GM12872 (cell line): ENCODE measurements at regions not wholly inside any gene's neighbourhood (a gene's known extent, or its start where the extent isn't known, plus 50 kb on each side); places are given as distances from the start of the nearest gene placed in this dataset.

Experiments
- TF ChIP-seq, protein P1 (sequence below): IDR thresholded peaks from 3 replicates; pipeline ENCODE4 v1.5.1; 2011; ENCODE audit warnings: low read depth, mild to moderate bottlenecking, low read length, moderate library complexity; ENCODE audit not compliant: insufficient read depth

DNA sequence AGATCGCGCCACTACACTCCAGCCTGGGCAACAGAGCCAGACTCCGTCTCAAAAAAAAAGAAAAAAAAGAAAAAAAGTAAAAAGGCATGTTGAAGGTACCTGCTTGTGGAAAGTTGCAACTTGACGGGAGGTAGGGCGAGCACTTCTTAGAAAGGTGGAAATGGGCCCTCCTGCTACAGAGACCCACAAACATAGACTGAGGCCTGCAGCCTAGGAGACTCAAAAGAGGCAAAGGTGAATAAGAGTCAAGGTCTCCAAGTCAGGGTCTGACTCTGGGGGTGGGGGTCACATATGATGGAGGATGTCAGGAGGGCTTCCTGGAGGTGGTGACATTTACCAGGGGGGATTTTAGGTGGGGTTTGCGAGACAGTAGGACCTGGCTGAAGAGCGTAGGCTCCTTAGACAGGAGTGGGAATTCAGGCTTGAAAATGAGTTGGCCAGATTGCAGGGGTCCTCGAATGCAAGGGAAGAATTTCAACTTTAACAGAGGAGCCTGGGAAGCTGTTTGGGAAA lies 303.0 kb downstream of the SEC14L1 start:
- TF ChIP-seq, protein P1, sequence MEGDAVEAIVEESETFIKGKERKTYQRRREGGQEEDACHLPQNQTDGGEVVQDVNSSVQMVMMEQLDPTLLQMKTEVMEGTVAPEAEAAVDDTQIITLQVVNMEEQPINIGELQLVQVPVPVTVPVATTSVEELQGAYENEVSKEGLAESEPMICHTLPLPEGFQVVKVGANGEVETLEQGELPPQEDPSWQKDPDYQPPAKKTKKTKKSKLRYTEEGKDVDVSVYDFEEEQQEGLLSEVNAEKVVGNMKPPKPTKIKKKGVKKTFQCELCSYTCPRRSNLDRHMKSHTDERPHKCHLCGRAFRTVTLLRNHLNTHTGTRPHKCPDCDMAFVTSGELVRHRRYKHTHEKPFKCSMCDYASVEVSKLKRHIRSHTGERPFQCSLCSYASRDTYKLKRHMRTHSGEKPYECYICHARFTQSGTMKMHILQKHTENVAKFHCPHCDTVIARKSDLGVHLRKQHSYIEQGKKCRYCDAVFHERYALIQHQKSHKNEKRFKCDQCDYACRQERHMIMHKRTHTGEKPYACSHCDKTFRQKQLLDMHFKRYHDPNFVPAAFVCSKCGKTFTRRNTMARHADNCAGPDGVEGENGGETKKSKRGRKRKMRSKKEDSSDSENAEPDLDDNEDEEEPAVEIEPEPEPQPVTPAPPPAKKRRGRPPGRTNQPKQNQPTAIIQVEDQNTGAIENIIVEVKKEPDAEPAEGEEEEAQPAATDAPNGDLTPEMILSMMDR: no peak

DNA sequence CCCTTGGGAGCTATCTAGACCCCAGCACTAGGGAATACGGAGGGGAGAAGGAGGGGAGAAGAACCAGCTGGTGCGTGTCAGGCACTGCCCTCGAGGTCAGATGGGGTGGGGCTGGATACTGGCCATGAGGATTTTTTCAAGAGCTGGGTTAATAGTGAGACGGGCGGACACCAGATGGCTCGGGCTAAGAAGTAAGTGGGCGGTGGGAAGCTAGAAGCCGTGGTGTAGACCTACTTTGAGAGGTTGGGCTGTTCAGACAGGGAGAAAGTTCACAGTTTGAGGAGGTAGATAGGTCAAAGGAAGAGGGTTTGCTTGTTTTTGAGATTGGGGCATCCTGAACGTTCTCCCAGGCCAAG lies 303.8 kb downstream of the SEC14L1 start:
- TF ChIP-seq, protein P1: no peak

DNA sequence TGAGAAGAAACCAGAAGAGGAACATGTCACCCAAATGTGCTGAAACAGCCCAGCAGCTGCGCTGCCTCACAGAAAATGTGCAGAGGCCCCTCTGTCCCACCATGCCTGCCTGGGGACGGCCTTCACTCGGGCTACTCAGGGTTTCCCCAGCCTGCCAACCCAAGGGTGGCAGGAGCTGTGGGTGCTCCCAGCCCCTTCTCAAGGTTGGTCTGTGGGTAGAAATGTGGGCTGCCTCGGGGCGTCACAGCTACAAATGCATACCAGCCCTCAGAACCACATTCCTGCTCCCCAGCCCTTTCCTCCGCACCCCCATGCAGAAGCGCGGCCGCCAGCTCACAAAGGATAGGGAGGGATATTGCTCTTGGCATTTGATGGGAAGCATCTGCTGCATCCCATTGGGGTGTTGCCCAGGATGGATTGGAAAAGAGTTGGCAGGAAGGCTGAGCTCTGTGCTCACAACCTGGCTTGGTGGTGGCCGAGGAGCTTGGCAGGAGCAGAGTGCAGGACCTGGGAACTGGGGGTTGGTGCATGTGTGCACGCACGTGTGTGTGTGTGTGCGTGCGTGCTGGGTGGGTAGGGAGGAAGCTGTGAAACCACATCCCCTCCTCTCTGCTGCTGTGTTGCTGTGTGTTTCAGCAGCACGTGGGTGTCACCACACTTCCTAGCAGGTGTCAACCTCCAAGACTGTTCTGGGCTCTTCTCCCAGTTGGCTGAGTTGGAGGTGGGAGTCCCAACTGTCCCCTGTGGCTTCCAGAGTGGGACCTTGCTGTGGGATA lies 304.4 kb downstream of the SEC14L1 start:
- TF ChIP-seq, protein P1: no peak

DNA sequence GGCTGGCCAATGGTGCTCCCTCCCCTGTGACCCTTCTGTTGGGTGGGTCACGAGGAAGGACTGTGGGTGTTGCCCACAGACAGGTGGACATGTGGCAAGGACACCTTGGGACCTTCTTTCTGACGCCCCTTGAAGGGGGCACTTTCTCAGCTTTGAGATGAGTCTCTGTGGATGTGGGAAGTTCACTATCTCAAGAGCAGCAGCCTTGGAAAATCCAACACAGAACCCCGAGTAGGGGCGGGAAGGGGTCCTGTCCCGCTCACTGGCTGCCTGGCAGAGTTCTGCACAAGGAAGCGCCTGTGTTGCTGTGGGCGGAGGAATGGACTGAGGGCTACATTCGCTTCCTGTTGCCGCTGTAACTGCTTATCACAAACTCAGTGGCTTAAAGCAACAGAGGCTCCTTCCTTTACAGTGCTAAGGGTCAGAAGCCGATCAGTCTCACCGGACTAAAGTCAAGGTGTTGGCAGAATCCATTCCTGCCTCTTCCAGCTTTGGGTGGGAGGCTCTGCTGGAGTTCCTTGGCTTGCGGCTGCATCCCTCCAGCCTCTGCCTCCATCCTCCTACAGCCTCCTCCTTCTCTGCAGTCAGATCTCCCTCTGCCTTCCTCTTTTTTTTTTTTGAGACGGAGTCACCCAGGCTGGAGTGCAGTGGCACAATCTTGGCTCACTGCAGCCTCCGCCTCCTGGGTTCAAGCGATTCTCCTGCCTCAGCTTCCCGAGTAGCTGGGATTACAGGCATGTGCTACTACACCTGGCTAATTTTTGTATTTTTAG lies 305.2 kb downstream of the SEC14L1 start:
- TF ChIP-seq, protein P1: no peak

DNA sequence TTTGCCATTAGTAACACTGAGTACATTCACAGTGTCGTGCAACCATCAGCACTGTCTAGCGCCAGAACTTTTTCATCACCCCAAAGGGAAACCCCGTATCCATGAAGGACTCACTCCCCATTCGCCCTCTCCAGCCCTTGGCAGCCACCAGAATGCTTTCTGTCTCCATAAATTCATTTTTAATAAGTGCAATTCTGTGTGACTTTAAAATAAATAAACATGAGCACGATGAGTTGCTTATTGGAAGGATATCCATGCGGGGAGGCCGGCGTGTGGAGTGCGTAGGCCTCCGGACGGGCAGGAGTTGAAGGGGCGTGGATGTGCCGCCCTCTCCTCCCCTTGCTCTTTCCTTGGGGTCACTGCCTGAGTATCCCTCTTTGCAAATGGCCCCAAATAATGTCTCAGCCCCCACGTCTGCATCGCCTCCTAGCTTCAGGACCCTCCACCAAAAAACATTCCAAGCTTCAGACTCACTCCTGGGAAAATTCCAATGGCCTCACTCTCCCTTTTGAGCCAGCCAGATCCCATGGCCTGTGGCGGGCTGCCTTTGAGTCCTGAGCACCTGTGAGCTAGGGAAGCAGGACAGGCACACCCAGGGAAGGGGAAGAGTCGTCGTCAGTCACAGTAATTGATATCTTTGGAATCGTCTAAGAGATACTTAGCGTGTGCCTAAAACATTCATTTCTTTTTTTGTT lies 306.3 kb downstream of the SEC14L1 start:
- TF ChIP-seq, protein P1: no peak

DNA sequence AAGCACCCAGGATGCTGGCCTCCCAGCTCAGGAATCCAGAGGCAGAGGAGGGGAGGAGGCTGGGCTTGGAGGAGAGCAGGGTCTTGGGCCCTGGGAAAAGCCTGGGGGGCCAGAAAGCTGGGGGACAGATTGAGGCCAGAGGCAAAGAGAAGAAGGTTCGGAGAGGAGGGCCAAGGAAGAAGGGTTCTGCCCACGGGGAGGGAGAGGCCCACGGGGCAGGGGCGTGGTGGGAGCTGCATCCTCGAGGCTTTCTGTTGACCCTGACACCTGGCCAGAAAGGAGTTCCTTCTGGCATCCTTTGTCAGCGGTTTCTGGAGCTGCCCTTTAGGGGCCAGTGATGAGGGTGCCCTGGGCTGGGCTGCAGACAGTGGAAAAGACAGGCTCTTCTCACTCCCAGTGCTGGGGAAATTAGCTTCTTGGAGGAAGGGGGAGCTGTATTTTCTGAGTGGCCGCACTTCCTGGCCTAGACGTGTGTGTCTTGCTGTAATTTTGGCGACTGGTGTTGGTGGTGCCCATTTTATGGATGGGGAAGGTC lies 308.7 kb downstream of the SEC14L1 start:
- TF ChIP-seq, protein P1: no peak
